Loucy (cell line): ENCODE measurements at regions not wholly inside any gene's neighbourhood (a gene's known extent, or its start where the extent isn't known, plus 50 kb on each side); places are given as distances from the start of the nearest gene placed in this dataset.

Experiments used
- CTCF ChIP-seq: fragments of 200-600 bp; sonication (generic); conservative IDR thresholded peaks from 2 replicates; pipeline ENCODE4 v1.5.1; 2014; ENCODE audit warnings: mild to moderate bottlenecking, antibody characterized with exemption, low read length
- EZH2phosphoT487 ChIP-seq: fragments of 200-600 bp; IDR thresholded peaks from 2 replicates; pipeline ENCODE4 v1.6.1; 2018; ENCODE audit warnings: antibody characterized with exemption, mild to moderate bottlenecking, moderate library complexity, borderline replicate concordance

DNA sequence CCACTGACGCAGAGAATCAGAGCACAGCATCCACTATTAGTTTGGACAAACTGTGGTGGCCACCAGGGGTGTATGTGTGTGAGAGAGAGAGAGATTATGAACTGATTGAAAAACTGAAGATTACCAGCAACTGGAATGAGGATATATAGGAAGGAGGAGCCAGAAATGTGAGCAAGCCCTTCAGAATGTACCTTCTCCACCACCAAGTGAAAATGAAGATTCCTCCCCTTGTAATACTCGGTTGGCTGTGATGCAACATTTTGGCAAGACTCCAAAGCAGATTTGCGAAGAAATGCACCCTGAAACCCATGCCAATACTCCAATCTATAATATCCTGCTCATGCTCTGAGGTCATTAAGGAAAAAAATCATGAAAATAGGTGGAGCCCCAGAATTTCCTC is 121.2 kb upstream of the SLC35G4 start:
- no peak for TF ChIP-seq CTCF
- no peak for TF ChIP-seq EZH2phosphoT487
